SH-SY5Y (cell line): ENCODE measurements at regions not wholly inside any gene's neighbourhood (a gene's known extent, or its start where the extent isn't known, plus 50 kb on each side); places are given as distances from the start of the nearest gene placed in this dataset.

Experiments
- GATA2 ChIP-seq: IDR thresholded peaks from 2 replicates; pipeline ENCODE4 v1.6.1; 2011; ENCODE audit warnings: mild to moderate bottlenecking, low read depth, low read length
- GATA3 ChIP-seq: IDR thresholded peaks from 2 replicates; pipeline ENCODE4 v1.6.1; 2011; ENCODE audit warnings: low read depth, mild to moderate bottlenecking, low read length, moderate library complexity

GRCh38 chr3:75237053-75237452 is 427.1 kb upstream of the FRG2C start:
- TF ChIP-seq GATA2 (no peak), GATA3 (no peak)
